ENCODE measurements at regions not wholly inside any gene's neighbourhood (a gene's known extent, or its start where the extent isn't known, plus 50 kb on each side); places are given as distances from the start of the nearest gene placed in this dataset.

DNA sequence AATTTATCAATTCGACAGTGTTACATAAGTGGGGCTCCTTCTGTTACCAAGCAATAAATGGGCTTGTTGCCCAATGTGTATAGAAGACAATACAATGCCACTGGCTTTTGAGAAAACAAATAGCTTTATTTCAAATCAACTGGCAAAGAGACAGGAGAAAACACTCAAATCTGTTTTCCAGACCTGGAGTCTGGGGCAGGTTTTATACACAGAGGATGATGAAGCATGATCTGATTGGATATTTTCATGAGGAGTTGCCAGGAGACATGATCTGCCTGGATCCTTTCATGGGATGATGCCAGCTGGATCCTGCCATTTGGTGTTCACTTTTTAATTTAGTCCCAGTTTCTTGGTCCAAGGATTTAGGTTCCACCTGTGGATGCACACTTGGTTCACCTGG lies 287.9 kb downstream of the CXXC4 start (continued):
- TF ChIP-seq, protein P1, sequence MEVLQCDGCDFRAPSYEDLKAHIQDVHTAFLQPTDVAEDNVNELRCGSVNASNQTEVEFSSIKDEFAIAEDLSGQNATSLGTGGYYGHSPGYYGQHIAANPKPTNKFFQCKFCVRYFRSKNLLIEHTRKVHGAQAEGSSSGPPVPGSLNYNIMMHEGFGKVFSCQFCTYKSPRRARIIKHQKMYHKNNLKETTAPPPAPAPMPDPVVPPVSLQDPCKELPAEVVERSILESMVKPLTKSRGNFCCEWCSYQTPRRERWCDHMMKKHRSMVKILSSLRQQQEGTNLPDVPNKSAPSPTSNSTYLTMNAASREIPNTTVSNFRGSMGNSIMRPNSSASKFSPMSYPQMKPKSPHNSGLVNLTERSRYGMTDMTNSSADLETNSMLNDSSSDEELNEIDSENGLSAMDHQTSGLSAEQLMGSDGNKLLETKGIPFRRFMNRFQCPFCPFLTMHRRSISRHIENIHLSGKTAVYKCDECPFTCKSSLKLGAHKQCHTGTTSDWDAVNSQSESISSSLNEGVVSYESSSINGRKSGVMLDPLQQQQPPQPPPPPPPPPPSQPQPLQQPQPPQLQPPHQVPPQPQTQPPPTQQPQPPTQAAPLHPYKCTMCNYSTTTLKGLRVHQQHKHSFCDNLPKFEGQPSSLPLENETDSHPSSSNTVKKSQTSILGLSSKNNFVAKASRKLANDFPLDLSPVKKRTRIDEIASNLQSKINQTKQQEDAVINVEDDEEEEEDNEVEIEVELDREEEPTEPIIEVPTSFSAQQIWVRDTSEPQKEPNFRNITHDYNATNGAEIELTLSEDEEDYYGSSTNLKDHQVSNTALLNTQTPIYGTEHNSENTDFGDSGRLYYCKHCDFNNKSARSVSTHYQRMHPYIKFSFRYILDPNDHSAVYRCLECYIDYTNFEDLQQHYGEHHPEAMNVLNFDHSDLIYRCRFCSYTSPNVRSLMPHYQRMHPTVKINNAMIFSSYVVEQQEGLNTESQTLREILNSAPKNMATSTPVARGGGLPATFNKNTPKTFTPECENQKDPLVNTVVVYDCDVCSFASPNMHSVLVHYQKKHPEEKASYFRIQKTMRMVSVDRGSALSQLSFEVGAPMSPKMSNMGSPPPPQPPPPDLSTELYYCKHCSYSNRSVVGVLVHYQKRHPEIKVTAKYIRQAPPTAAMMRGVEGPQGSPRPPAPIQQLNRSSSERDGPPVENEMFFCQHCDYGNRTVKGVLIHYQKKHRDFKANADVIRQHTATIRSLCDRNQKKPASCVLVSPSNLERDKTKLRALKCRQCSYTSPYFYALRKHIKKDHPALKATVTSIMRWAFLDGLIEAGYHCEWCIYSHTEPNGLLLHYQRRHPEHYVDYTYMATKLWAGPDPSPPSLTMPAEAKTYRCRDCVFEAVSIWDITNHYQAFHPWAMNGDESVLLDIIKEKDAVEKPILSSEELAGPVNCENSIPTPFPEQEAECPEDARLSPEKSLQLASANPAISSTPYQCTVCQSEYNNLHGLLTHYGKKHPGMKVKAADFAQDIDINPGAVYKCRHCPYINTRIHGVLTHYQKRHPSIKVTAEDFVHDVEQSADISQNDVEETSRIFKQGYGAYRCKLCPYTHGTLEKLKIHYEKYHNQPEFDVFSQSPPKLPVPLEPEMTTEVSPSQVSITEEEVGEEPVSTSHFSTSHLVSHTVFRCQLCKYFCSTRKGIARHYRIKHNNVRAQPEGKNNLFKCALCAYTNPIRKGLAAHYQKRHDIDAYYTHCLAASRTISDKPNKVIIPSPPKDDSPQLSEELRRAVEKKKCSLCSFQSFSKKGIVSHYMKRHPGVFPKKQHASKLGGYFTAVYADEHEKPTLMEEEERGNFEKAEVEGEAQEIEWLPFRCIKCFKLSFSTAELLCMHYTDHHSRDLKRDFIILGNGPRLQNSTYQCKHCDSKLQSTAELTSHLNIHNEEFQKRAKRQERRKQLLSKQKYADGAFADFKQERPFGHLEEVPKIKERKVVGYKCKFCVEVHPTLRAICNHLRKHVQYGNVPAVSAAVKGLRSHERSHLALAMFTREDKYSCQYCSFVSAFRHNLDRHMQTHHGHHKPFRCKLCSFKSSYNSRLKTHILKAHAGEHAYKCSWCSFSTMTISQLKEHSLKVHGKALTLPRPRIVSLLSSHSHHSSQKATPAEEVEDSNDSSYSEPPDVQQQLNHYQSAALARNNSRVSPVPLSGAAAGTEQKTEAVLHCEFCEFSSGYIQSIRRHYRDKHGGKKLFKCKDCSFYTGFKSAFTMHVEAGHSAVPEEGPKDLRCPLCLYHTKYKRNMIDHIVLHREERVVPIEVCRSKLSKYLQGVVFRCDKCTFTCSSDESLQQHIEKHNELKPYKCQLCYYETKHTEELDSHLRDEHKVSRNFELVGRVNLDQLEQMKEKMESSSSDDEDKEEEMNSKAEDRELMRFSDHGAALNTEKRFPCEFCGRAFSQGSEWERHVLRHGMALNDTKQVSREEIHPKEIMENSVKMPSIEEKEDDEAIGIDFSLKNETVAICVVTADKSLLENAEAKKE (CRISPR knock-in tag; IDR thresholded peaks at IDR 0.05): no peak

DNA sequence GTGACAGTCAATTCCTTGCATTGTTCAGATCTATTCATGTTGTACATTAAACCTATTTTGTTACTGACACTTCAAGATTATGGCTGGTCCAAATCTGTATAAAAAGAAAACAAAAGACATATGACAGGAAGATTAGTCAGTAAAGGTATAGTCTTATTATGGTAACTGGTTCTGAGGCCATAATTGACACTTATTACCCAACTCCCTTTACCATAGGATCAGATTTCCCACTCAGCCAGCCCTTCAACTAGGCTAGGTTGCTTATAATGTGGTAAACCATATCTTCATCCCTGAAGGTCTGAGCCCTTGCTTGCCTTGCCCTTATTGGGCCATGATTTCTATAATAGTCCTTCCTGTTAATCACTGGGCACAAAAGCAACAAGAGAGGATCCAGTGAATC lies 289.6 kb downstream of the CXXC4 start:
- no peaks in the 10 kb centered on the region for H3K9me2 ChIP-seq (ENCODE audit: insufficient read depth)
- H3K27me3 Mint-ChIP-seq (ENCODE audit: insufficient read depth, low read depth, poor library complexity): peaks cover 2% of the 10 kb centered on the region
- TF ChIP-seq CREB1 (CRISPR knock-in tag; IDR thresholded peaks at IDR 0.05; ENCODE audit: low read depth) (no peak), STAT1 (IDR thresholded peaks at IDR 0.05; ENCODE audit: unreplicated experiment) (no peak), POLR2AphosphoS5 (IDR thresholded peaks at IDR 0.05; ENCODE audit: low read depth) (no peak), REST (IDR thresholded peaks at IDR 0.05; ENCODE audit: unreplicated experiment) (no peak)
- TF ChIP-seq, protein P1 (CRISPR knock-in tag; IDR thresholded peaks at IDR 0.05): no peak

More for the DNA sequence above, 289.6 kb downstream of the CXXC4 start:
- Histone ChIP-seq H3K4me2 (no peak overlapping the region), H3F3A (replicated peaks; ENCODE audit: low read depth) (no peaks in the 10 kb centered on the region), H3K27me3 (ENCODE audit: insufficient read depth) (no peaks in the 10 kb centered on the region), H3K27ac (ENCODE audit: low read depth) (no peak overlapping the region), H3K4me3 (no peak overlapping the region), H3K79me2 (replicated peaks; ENCODE audit: insufficient read depth) (no peaks in the 10 kb centered on the region), H2AFZ (no peak overlapping the region), H3K36me3 (ENCODE audit: insufficient read depth) (no peaks in the 10 kb centered on the region), H3K4me1 (ENCODE audit: insufficient read depth) (no peaks in the 10 kb centered on the region), H4K20me1 (replicated peaks; ENCODE audit: insufficient read depth) (no peaks in the 10 kb centered on the region)
- DNase-seq (ENCODE audit: low spot score): no peak
- Mint-ChIP-seq H3K4me1 (no peaks in the 10 kb centered on the region), H3K27ac (no peak overlapping the region), H3K9me3 (no peaks in the 10 kb centered on the region; the same call in 2 of the 3 replicates), H3K36me3 (ENCODE audit: low read depth) (no peaks in the 10 kb centered on the region), H3K4me3 (no peak overlapping the region)
- no peak for ATAC-seq

Measured in GM23338 (cell line).